SK-N-MC (cell line): ENCODE measurements at regions not wholly inside any gene's neighbourhood (a gene's known extent, or its start where the extent isn't known, plus 50 kb on each side); places are given as distances from the start of the nearest gene placed in this dataset.
A peak's percentile ranks its signal among the peaks of the same experiment; 100 is the strongest.

Experiments
- DNase-seq: peaks from one replicate; pipeline ENCODE4 v3.0.0-alpha.2; 2011; ENCODE audit warnings: low read depth, low spot score
- H3K27ac ChIP-seq: fragments of 200-600 bp; sonication (generic); 2 replicates; pipeline ENCODE4 v1.5.1; 2016; ENCODE audit warnings: mixed run types
- H3K36me3 ChIP-seq: fragments of 200-600 bp; sonication (generic); 2 replicates; pipeline ENCODE4 v1.6.1; 2017; ENCODE audit warnings: antibody characterized with exemption, low read length, mixed read lengths; ENCODE audit not compliant: insufficient read depth
- H3K4me3 ChIP-seq: fragments of 200-600 bp; sonication (generic); 2 replicates; pipeline ENCODE4 v1.5.1; 2016
- H3K9ac ChIP-seq: fragments of 200-600 bp; sonication (generic); 2 replicates; pipeline ENCODE4 v1.8.0; 2017; ENCODE audit warnings: mixed run types, mixed read lengths; ENCODE audit not compliant: insufficient read length
- H3K9me3 ChIP-seq: fragments of 200-600 bp; sonication (generic); 2 replicates; pipeline ENCODE4 v1.6.1; 2017; ENCODE audit warnings: low read depth, mild to moderate bottlenecking, antibody characterized with exemption, low read length, moderate library complexity, mixed read lengths
- EZH2 ChIP-seq: fragments of 200-600 bp; sonication (generic); IDR thresholded peaks from one replicate; pipeline ENCODE4 v1.6.1; 2017; ENCODE audit warnings: antibody characterized with exemption
- FOXP2 ChIP-seq: optimal IDR thresholded peaks from 2 replicates; pipeline ENCODE3; 2011; ENCODE audit warnings: mild to moderate bottlenecking, moderate library complexity; ENCODE audit not compliant: insufficient read depth; ENCODE audit errors: extremely low read length, control extremely low read depth
- POLR2AphosphoS5 ChIP-seq: IDR thresholded peaks from 2 replicates; pipeline ENCODE4 v1.6.1; 2012; ENCODE audit warnings: mild to moderate bottlenecking, low read depth, low read length, borderline replicate concordance

GRCh38 chr5:67318746-67319145, 122.1 kb upstream of the CD180 start:
- no peak for DNase-seq
- Histone ChIP-seq H3K9ac (no peak overlapping the region), H3K27ac (no peak overlapping the region), H3K4me3 (no peak overlapping the region), H3K36me3 (no peaks in the 10 kb centered on the region), H3K9me3 (no peaks in the 10 kb centered on the region)
- TF ChIP-seq FOXP2 (no peak), POLR2AphosphoS5 (no peak), EZH2 (no peak)

- no peak overlapping the region for H3K4me3 ChIP-seq
- H3K9me3 ChIP-seq = no peaks in the 10 kb centered on the region
- TF ChIP-seq FOXP2 (no peak), POLR2AphosphoS5 (no peak), EZH2 (no peak)
- H3K27ac ChIP-seq = no peak overlapping the region
- H3K9ac ChIP-seq = no peak overlapping the region
- H3K36me3 ChIP-seq = no peaks in the 10 kb centered on the region
- no peak for DNase-seq
These were observed 121.0 kb upstream of the CD180 start for GRCh38 chr5:67317603-67318002.

GRCh38 chr5:67316695-67317094, 120.1 kb upstream of the CD180 start:
- H3K27ac ChIP-seq = no peak overlapping the region
- H3K36me3 ChIP-seq = no peaks in the 10 kb centered on the region
- no peak overlapping the region for H3K9ac ChIP-seq
- DNase-seq = no peak
- TF ChIP-seq EZH2 (no peak), POLR2AphosphoS5 (no peak), FOXP2 (no peak)
- no peaks in the 10 kb centered on the region for H3K9me3 ChIP-seq
- no peak overlapping the region for H3K4me3 ChIP-seq

- TF ChIP-seq FOXP2 = no peak
- Histone ChIP-seq H3K9me3 (no peaks in the 10 kb centered on the region), H3K27ac (peak overlapping the region; percentile 38; the same call in 1 of the 2 replicates), H3K36me3 (no peaks in the 10 kb centered on the region), H3K4me3 (no peak overlapping the region), H3K9ac (no peak overlapping the region)
- no peak for DNase-seq
These were observed 118.7 kb upstream of the CD180 start for GRCh38 chr5:67315082-67315989.

- Histone ChIP-seq H3K27ac (no peak overlapping the region), H3K9me3 (no peaks in the 10 kb centered on the region), H3K36me3 (no peaks in the 10 kb centered on the region), H3K9ac (no peak overlapping the region), H3K4me3 (no peak overlapping the region)
- no peak for TF ChIP-seq POLR2AphosphoS5
- no peak for TF ChIP-seq FOXP2
- no peak for TF ChIP-seq EZH2
- DNase-seq = no peak
These were observed 115.1 kb upstream of the CD180 start for GRCh38 chr5:67311701-67312100.

GRCh38 chr5:67311208-67311607, 114.6 kb upstream of the CD180 start:
- Histone ChIP-seq H3K4me3 (no peak overlapping the region), H3K27ac (no peak overlapping the region), H3K9ac (no peak overlapping the region), H3K9me3 (no peaks in the 10 kb centered on the region), H3K36me3 (no peaks in the 10 kb centered on the region)
- TF ChIP-seq POLR2AphosphoS5 (no peak), FOXP2 (no peak)
- DNase-seq = no peak

- no peak overlapping the region for H3K9ac ChIP-seq
- no peak for DNase-seq
- no peak overlapping the region for H3K27ac ChIP-seq
- H3K4me3 ChIP-seq = no peak overlapping the region
- H3K9me3 ChIP-seq = no peaks in the 10 kb centered on the region
- TF ChIP-seq FOXP2 = no peak
- TF ChIP-seq POLR2AphosphoS5 = no peak
- TF ChIP-seq EZH2 = no peak
- no peaks in the 10 kb centered on the region for H3K36me3 ChIP-seq
These were observed 114.1 kb upstream of the CD180 start for GRCh38 chr5:67310740-67311139.

- H3K9ac ChIP-seq = no peak overlapping the region
These were observed 113.6 kb upstream of the CD180 start for GRCh38 chr5:67310169-67310568.

More at GRCh38 chr5:67310169-67310568, 113.6 kb upstream of the CD180 start:
- Histone ChIP-seq H3K36me3 (no peaks in the 10 kb centered on the region), H3K9me3 (no peaks in the 10 kb centered on the region), H3K27ac (no peak overlapping the region), H3K4me3 (no peak overlapping the region)
- no peak for DNase-seq
- TF ChIP-seq FOXP2 (no peak), EZH2 (no peak), POLR2AphosphoS5 (no peak)
